OCI-LY3 (cell line): ENCODE measurements at regions not wholly inside any gene's neighbourhood (a gene's known extent, or its start where the extent isn't known, plus 50 kb on each side); places are given as distances from the start of the nearest gene placed in this dataset.

Experiments used
- CTCF ChIP-seq: fragments of 200-600, 300-600 bp; sonication (generic); IDR thresholded peaks from 2 replicates; pipeline ENCODE4 v1.5.1; 2014; ENCODE audit warnings: antibody characterized with exemption, low read length, low read depth
- EZH2phosphoT487 ChIP-seq: fragments of 200-600 bp; shearing (Covaris generic); IDR thresholded peaks from 2 replicates; pipeline ENCODE4 v1.6.1; 2018; ENCODE audit warnings: antibody characterized with exemption, mixed run types, low read depth

GRCh38 chr4:58435871-58436270 lies 1325.7 kb upstream of the IGFBP7 start:
- TF ChIP-seq CTCF, result no peak
- no peak for TF ChIP-seq EZH2phosphoT487
